ENCODE measurements at regions not wholly inside any gene's neighbourhood (a gene's known extent, or its start where the extent isn't known, plus 50 kb on each side); places are given as distances from the start of the nearest gene placed in this dataset.
"Not testable (repeated sequence)": the region's sequence is repeated elsewhere in the genome, so short reads cannot be mapped to it uniquely, and the experiment has no call there.

DNA sequence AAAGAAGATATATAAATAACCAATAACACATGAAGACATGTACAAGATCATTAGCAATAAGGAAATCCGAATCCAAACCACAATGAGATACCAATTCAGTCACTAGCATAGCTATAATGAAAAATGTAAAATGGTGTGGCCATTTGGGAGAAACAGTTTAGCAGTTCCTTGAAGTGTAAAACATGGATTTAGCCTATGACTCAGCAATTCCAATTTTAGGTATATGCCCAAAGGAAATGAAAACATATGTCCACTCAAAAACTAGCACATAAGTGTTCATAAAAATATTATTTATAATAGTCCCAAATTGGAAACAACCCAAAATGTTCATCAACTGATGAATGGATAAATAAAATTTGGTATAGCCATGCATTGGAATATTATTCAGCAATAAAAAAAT lies 165.5 kb upstream of the CRIM1 start:
- Mint-ChIP-seq H3K4me1 (ENCODE audit: low read depth) (no peaks in the 10 kb centered on the region), H3K27ac (ENCODE audit: unreplicated experiment) (no peak overlapping the region), H3K27me3 (ENCODE audit: low read depth) (peaks cover 14% of the 10 kb centered on the region), H3K4me3 (ENCODE audit: unreplicated experiment) (no peak overlapping the region), H3K36me3 (ENCODE audit: low read depth) (no peaks in the 10 kb centered on the region), H3K9me3 (ENCODE audit: low read depth) (no peaks in the 10 kb centered on the region)
- no peak for DNase-seq (ENCODE audit: low spot score)
- no peak for TF ChIP-seq CTCF (IDR thresholded peaks at IDR 0.05)

DNA sequence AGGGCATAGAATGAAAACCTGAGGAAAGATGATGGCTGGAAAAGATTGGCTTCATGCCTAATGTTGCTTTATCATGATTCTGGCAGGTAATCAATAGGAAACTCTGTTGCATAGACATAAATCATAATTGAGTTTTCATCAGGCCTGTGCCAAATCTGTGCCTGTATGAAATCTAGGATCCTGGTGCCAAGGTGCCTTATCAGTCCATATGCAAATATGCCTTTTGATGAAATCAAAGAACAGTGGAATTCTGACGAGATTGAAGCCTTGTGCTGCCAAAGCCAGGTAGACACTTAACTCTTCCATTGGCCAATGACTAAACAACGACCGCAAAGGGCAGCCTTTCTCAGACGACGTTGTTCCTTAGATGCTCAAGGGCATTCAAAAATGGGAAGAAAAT lies 170.0 kb upstream of the CRIM1 start:
- Mint-ChIP-seq H3K27ac (ENCODE audit: unreplicated experiment) (no peak overlapping the region), H3K4me1 (ENCODE audit: low read depth) (no peaks in the 10 kb centered on the region), H3K9me3 (ENCODE audit: low read depth) (no peaks in the 10 kb centered on the region), H3K4me3 (ENCODE audit: unreplicated experiment) (no peak overlapping the region), H3K36me3 (ENCODE audit: low read depth) (no peaks in the 10 kb centered on the region), H3K27me3 (ENCODE audit: low read depth) (peaks cover 7% of the 10 kb centered on the region)
- no peak for TF ChIP-seq CTCF (IDR thresholded peaks at IDR 0.05)
- DNase-seq (ENCODE audit: low spot score) = no peak

DNA sequence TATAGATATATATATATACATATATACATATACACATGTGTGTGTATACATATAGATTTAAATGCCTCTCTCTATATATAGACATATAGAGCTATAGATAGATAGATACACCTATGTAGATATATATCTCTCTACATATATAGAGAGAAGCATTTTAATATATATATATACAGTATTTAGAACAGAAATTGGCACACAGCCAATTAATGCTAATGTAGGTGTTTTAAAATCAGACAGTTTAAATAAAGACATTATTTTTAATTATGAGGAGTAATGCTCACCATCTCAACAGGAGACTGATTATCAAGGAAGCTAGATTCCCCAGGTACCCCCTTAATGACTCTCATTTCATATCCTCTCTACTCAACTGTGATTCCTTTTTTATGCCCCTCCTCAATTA lies 170.7 kb upstream of the CRIM1 start:
- DNase-seq (ENCODE audit: low spot score) = no peak
- Mint-ChIP-seq H3K36me3 (ENCODE audit: low read depth) (no peaks in the 10 kb centered on the region), H3K27ac (ENCODE audit: unreplicated experiment) (no peak overlapping the region), H3K4me1 (ENCODE audit: low read depth) (no peaks in the 10 kb centered on the region), H3K9me3 (ENCODE audit: low read depth) (no peaks in the 10 kb centered on the region), H3K27me3 (ENCODE audit: low read depth) (peaks cover 7% of the 10 kb centered on the region), H3K4me3 (ENCODE audit: unreplicated experiment) (no peak overlapping the region)
- no peak for TF ChIP-seq CTCF (IDR thresholded peaks at IDR 0.05)

GRCh38 chr2:36180789-36181482 lies 174.6 kb upstream of the CRIM1 start:
- not testable (repeated sequence) for H3K27me3 Mint-ChIP-seq (ENCODE audit: low read depth); H3K4me1 Mint-ChIP-seq (ENCODE audit: low read depth); DNase-seq (ENCODE audit: low spot score); H3K36me3 Mint-ChIP-seq (ENCODE audit: low read depth); H3K27ac Mint-ChIP-seq (ENCODE audit: unreplicated experiment); H3K4me3 Mint-ChIP-seq (ENCODE audit: unreplicated experiment); H3K9me3 Mint-ChIP-seq (ENCODE audit: low read depth)

DNA sequence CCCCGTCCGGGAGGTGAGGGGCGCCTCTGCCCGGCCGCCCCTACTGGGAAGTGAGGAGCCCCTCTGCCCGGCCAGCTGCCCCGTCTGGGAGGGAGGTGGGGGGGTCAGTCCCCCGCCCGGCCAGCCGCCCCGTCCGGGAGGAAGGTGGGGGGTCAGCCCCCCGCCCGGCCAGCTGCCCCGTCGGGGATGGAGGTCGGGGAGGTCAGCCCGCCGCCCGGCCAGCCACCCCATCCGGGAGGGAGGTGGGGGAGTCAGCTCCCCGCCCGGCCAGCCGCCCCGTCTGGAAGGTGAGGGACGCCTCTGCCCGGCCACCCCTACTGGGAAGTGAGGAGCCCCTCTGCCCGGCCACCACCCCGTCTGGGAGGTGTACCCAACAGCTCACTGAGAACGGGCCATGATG lies 175.3 kb upstream of the CRIM1 start:
- not testable (repeated sequence) for H3K4me1 Mint-ChIP-seq (ENCODE audit: low read depth); H3K27ac Mint-ChIP-seq (ENCODE audit: unreplicated experiment); H3K27me3 Mint-ChIP-seq (ENCODE audit: low read depth); H3K36me3 Mint-ChIP-seq (ENCODE audit: low read depth); DNase-seq (ENCODE audit: low spot score); H3K4me3 Mint-ChIP-seq (ENCODE audit: unreplicated experiment); H3K9me3 Mint-ChIP-seq (ENCODE audit: low read depth)

- H3K27me3 Mint-ChIP-seq (ENCODE audit: low read depth); H3K4me1 Mint-ChIP-seq (ENCODE audit: low read depth); H3K36me3 Mint-ChIP-seq (ENCODE audit: low read depth); H3K4me3 Mint-ChIP-seq (ENCODE audit: unreplicated experiment); H3K27ac Mint-ChIP-seq (ENCODE audit: unreplicated experiment); DNase-seq (ENCODE audit: low spot score); H3K9me3 Mint-ChIP-seq (ENCODE audit: low read depth): not testable (repeated sequence)
Measured at GRCh38 chr2:36179668-36180269, 175.8 kb upstream of the CRIM1 start.

GRCh38 chr2:36178384-36178783 lies 177.2 kb upstream of the CRIM1 start:
- TF ChIP-seq CTCF (IDR thresholded peaks at IDR 0.05) = no peak
- no peak for DNase-seq (ENCODE audit: low spot score)
- Mint-ChIP-seq H3K4me3 (ENCODE audit: unreplicated experiment) (no peak overlapping the region), H3K27me3 (ENCODE audit: low read depth) (peaks cover 9% of the 10 kb centered on the region), H3K4me1 (ENCODE audit: low read depth) (no peaks in the 10 kb centered on the region), H3K9me3 (ENCODE audit: low read depth) (no peaks in the 10 kb centered on the region), H3K27ac (ENCODE audit: unreplicated experiment) (no peak overlapping the region), H3K36me3 (ENCODE audit: low read depth) (no peaks in the 10 kb centered on the region)
